HG03039 (cell line): ENCODE measurements at regions not wholly inside any gene's neighbourhood (a gene's known extent, or its start where the extent isn't known, plus 50 kb on each side); places are given as distances from the start of the nearest gene placed in this dataset.
A peak's percentile ranks its signal among the peaks of the same experiment; 100 is the strongest.

ENCODE experiments used
- ATAC-seq: cut with Tn5 transposase; IDR thresholded peaks from one replicate; pipeline ENCODE4 v1.9.1; 2021; ENCODE audit warnings: mild to moderate bottlenecking, moderate library complexity; ENCODE audit not compliant: unreplicated experiment

DNA sequence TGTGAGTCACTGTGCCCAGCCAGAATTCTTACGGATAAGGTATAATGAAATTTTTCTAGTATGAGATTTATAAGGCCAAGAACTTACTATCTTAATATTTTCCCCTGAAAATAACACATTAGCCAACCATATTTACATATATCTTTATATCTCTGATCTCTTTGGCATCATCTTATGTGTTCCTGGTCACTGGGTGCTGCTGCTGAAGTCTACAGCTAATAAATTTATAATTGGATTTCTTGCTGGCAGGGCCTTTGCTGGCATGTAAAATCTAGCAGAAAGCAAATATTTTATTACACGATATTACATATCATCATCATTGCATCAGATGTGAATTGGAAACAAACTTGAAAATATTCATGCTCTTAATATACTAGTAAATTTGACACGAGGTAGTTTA lies 590.7 kb downstream of the ANXA1 start:
- no peak for ATAC-seq

DNA sequence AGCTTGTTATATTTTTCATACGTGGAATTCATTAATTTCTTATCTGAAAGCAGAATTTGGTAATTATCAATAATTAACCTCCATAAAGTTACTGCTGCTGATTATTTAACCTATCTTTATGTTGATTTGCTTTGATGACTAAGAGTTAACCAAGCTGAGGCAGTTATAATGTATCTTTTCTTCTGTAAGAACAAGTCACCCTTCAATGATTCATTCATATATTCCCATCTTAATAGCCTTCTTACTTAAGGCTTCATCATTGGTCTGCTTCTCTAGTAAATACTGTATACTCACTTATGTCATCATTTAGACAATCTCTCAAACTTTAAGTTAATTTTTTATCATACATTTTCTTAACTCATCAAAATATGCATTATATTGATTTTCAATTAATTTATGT lies 592.2 kb downstream of the ANXA1 start:
- no peak for ATAC-seq

DNA sequence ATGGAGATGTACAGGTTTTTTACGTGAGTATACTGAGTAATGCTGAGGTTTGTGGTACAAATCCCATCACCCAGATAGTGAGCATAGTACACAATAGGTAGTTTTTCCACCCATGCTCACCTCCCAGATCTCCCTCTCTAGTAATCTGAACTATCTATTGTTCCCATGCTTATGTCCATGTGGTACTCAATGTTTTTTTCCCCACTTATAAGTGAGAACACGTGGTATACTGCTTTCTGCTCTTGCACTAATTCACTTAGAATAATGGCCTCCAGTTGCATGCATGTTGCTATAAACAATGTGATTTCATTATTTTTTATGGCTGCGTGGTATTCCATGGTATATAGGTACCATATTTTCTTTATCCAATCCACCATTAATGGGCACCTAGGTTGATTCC lies 593.9 kb downstream of the ANXA1 start:
- ATAC-seq, result no peak

DNA sequence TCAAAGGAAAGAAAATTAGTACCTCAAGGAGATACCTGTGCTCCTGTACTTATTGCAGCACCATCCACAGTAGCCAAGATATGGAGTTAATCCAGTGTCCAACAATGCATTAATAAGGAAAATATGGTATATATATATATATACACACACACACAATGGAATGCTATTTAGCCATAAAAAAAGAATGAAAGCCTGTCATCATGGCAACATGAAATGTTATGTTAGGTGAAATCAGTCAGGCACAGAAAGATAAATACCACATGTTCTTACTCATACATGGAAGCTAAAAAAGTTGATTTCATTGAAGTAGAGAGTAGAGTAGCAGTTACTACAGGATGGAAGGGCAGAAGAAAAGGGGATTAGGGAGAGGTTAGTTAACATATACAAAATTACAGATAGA lies 601.5 kb downstream of the ANXA1 start:
- ATAC-seq, result no peak

DNA sequence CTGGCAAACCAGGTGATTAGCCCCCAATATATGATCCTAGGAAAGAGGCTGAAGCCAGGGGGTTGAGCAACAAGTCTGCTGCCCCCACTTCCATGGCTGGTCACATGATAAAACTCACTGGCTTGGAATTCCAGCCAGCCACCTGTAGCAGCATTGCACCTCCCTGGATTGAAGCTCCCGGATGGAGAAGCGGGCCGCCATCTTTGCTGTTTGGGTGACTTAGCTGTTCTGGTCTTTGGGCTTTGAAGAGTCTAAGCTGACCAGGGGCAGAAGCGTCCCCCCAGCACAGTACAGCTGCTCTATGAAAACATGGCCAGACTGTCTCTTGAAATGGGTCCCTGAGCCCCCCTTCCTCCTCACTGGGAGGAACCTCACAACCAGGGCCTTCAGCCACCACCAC lies 610.2 kb downstream of the ANXA1 start:
- no peak for ATAC-seq

DNA sequence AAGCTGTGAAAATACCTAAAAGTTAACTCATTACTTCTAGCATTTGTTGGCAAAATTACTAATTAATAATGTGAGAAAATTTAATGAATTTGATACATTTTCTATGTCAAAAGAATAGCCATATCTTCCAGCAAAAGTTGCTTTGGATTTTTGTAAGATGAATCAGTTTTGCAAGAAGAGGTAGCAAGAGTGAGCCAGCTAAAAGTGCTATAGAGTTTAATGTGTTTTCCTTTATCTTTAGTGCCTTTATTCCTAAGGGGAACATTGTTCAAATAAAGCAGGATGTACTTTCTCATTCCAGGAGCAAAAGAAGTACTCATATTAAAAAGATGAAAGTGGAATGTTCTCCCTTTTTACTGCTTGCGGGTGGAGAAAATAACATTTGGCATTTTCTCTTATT lies 622.2 kb downstream of the ANXA1 start:
- no peak for ATAC-seq

DNA sequence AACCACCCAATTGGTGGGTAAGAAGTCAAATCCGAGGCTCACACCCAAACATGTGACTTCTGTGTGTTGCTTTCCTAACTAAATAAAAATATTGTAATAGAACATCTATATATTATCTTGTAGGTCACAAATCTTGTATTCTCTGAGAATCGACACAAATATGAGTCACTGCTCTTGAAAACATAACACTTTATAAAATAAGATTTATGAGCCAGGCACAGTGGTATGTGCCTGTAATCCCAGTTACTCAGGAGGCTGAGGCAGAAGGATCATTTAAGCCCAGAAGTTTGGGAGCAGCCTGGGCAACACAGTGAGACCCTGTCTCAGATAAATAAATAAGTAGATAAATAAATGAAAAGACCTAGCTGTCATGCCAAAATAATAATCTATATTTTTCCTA lies 624.1 kb downstream of the ANXA1 start:
- no peak for ATAC-seq

DNA sequence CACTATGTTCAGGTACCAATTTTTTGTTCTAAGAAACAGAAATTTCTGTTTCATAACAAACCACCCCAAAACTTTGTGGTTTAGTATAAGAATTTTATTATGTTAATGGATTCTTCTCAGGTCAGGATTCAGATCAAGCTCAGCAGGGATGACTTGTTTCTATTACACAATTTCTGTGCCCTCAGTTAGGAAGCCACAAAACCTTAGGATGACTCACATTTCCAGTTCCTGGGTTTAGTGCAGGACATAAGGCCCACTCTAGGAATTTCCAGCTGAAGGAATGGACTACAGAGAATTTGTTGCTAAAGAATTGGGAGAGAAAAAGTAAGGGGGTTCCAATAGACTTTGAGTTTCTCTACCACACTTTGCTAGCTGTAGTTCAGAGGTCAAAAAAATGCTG lies 629.3 kb downstream of the ANXA1 start:
- no peak for ATAC-seq

DNA sequence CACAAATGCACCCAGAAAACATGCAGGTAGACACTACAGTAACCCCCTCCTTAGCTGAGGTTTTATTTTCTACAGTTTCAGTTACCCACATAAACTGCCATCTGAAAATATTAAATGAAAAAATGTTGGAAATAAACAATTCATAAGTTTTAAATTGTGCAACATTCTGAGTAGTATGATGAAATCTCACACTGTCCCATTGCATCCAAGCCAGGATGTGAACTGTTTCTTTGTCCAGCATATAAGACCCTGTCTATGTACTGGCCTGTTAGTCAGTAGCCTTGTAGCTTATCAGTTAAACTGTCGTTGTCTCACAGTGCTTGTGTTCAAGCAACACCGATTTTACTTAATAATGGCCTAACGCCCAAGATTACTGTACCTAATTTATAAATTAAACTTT lies 630.5 kb downstream of the ANXA1 start:
- ATAC-seq, result no peak

DNA sequence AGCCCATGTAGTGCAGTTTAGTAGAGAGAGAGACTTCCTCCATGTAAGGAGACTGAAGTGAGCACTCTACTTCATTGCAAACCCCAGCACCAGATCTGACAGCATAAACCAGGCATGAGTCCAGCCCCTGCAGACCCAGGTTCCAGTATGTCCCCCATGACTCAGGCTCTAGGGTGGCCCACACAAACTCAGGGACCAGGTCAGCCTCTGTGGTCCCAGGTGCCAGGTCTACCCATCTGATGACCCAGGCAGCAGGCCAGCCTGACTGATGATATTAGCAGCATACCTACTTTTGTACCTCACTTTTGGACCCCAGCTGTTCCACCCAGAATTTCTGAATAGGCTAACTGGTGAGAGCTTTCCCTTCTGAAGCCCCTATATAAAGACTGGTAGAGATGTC lies 647.8 kb downstream of the ANXA1 start:
- ATAC-seq, result no peak

DNA sequence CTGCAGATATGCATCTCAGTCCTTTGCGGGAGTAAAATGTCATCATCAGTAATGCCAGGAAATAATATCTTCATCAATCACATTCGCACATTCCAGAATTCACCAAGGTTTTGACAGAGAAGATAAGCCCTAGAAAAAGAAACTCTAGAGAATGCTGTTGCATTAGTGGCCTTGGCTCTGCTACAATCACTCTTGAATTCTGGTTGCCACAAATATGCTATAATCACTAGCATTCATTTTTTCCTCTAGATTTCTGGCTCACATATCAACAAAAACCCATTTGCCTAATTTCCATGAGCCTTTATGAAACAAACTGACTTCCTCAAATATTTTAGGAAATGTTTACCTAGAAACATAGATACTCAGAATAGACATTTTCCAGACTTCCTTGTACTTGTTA lies 653.4 kb downstream of the ANXA1 start:
- ATAC-seq, result no peak

DNA sequence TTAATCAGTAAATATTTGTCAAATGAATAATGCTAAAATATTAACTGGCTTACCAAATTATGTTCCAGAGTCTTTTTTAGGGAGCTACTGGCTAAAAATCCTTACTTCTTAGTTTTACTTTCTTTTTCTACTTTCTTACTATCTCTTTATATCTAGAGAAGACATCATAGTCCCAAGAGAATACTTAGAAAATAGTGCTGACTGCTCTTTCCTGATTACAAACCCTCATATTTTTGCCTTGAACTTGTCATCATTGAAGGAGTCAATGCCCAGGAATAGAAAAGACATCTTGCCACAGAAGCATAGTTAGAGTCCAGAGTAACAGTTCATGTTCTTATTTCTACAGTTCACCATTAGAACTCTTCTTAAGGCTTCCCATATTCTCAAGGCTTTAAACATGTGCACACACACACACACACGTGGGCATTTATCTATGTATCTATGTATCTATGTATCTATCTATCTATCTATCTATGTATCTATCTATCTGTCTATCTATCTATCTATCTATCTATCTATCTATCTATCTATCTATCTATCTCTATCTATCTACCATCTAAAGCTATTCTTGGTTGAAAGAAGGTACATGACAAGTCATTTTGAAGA lies 654.3 kb downstream of the ANXA1 start:
- ATAC-seq, result no peak

DNA sequence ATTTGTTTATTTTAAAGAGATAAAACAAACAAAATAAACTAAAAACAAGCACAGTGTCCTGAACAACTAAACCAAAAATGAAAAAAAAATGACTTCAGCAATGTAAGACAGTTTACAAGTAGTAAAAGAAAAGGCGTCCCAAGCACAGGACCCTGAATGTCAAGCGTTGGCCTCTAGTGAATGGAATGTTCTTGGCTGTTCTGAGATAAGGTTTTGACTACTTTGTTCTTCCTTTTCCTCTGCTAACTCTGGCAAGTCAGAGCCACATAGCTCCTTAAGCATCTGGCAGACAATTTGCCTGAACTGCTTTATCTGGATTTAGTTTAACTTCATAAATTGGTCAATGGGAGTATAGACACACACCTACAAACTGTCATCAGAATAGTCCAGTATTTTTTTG lies 655.2 kb downstream of the ANXA1 start:
- ATAC-seq, result no peak

DNA sequence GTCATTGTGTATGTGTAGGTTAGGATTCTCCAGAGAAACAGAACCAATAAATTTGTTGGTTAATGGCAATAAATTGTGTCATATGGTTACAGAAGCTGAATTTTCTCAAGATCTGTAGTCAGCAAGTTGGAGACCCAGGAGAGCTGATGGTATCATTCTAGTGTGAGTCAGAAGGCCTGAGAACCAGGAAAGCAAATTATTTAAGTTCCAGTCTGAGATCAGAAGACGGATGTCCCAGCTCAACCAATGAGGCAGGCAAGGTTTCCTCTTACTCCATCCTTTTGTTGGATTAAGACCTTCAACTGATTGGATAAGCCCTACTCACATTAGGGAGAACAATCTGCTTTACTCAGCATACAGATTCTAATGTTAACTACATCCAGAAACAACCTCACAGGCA lies 656.3 kb downstream of the ANXA1 start:
- ATAC-seq, result no peak

DNA sequence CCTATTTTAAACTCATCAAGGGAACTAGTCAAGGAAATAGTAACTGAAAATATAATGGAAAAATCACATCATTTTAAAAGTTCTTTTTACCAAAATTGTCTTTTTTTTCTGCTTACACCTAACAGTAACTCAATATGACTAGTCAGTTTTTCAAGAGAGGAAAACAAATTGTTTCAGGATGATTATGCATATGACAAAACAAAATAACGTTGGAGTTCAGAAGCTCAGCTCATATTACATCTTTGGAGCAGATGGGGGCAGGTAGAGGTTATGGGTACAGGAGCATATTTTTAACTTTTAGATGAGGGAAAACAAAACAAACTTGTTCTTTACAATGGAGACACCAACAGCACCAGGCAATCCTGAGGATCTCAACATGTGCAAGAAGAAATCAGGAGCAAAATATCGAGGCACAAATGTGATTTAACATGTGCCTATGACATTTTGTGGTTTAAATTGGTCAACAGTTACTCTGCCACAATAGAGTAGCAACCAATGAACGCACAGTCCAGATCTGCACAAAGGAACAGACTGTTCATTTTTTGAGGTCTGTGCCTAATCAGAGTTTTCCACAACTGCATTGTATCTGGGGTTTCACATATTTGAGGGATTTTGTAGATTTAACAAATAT lies 659.0 kb downstream of the ANXA1 start:
- no peak for ATAC-seq

DNA sequence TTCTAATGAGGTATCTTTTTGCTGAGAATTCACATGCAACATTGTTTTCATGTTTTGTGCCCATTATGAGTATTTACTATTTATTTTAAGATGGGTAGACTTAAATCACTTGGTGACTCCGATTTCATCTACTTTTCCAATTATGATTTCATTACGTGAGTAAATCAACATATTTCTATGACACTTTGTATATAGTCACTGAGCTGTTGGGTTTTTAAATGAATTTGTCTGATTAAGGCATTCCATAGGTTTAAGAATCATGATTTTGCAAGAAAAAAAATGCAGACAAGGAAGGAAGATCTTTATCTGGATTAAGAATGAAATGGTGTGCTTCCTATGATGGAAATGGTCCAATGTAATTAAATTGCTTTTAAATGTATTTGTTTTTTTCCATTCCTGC lies 661.9 kb downstream of the ANXA1 start:
- no peak for ATAC-seq

DNA sequence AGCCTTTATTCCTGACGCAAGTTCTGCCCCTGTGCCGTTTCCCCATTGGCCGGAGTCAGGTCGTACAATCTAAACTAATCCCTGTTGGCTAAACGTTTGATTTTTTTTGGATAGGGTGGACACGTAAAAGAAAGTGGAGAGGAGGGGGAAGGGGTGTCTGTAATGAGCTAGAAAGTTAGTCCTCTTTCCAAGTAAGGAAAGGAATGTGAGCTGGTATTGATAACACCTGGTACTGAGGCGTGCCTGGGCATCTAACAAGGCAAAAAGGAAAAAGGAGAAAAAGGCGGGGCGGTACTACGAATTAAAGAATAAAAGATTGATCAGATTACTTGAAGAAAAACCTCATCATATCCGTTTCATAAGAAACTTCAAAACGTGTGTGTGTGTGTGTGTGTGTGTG lies 665.2 kb downstream of the ANXA1 start:
- no peak for ATAC-seq

DNA sequence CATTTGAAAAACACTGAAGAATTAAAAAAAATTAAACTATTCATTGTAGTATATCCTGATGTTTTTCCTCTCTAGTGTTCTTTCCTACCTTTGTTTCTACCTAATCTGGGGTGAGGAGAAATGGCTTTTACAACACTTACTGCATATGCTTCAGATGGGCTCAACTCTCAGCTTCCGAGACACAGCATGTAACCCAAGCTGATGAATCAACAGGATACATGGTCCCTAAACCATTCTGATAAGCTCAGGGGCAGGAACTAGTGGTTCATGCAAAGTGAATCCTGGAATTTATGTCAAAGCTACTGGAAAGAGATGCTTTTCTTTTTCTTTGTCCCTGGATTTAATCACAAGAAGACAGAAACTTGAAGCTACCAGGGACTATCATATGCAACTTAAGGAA lies 672.5 kb upstream of the RORB start:
- ATAC-seq, result no peak

DNA sequence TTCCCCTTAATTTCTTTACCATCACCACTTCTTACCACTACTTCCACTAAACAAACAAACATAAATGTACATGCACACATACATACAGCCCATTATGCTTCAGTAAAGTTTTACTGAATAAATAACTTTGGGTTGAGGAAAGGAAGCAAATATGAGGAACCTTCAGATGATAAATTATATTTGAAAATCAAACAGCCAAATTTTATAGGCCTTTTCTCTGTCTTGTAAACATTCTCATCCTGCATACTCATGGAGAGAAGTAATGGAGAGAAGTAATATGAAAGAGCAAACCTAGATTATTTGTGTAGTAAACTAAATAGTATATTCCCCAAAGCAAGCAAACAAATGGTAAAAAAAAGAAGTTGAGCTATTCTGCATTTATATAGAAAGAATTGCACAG lies 658.3 kb upstream of the RORB start:
- no peak for ATAC-seq

DNA sequence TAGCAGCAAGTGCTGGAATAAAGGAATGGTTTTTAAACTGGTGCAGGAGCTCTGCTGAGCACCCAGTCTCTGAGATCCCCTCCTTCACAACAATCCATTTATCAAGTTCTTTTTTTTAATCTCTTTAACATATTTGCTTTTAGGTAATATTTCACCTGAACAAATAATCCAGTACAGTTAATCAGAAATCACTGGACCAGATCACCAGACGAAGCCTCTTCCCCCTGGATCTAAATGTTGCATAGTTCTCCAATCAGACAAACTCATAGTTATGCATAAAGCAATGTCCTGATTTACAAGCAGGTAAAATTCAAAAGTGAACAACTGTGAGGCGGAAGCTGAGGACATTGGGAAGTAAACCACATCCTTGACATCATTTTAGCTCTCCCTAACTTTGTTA lies 657.7 kb upstream of the RORB start:
- ATAC-seq, result no peak

DNA sequence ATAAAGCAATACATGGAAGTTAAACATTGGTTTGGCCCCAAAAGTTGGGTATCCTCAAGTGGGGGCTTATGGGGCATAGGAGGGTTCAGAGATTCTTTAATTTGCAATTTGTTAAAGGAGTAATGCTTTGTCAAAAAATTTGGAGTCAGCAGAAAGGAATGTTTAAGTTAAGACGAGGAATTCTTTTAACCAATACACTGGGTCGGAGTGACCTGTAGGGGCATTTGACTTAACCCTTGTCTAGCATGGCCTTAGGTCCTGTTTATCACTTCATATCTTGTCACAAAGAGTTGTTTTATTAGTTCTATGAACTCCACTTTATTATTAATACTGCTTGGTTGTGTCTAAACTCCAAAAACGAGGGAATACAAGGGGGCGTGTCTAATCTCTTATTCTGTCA lies 656.1 kb upstream of the RORB start:
- ATAC-seq, result no peak

DNA sequence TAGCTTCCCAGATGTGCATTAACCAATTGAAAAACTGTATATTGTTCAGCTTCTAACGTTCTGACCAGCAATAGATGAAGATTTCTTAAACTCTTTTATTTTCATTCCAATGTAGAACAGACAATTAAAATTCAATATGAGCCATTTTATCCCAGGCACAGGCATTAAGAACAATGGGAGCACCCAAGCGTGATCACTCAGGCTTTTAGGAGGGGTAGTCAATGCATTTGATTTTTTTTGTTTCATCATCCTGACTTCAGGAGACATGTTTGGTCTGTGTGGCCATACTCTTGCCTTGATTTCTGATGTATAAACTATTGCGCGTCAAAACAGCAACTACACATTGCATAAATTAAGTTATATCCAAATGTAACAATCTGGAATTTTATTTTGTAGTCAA lies 653.0 kb upstream of the RORB start:
- no peak for ATAC-seq

DNA sequence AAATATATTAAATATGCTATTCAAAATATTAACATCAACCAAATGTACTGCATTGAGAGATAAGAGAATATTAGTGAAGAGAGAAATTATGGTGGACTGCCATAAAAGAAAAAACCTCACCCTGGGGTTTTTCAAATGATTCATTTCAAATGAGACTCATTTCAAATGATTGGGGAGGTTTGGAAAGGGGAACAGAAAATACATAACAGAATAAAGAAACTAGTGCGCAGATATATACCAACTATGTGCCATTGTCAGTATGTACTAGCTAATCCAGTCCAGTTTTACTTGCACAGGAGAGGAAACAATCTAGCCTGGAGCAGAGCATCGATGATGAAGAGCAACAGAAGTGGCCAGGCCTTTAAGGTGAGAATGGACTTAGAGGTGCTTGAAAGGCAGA lies 651.6 kb upstream of the RORB start:
- peak; percentile 81 for ATAC-seq
